ENCODE measurements at regions not wholly inside any gene's neighbourhood (a gene's known extent, or its start where the extent isn't known, plus 50 kb on each side); places are given as distances from the start of the nearest gene placed in this dataset.

GRCh38 chr14:38837343-38838048 is 265.5 kb downstream of the SEC23A start:
- Histone ChIP-seq H2AFZ (ENCODE audit: low read length) (no peak overlapping the region), H3K4me2 (ENCODE audit: extremely low read depth, insufficient read depth, low read length) (no peak overlapping the region), H3K79me2 (ENCODE audit: control insufficient read depth, insufficient read depth, low read length) (no peaks in the 10 kb centered on the region)

GRCh38 chr14:38836539-38836938 is 266.5 kb downstream of the SEC23A start:
- Histone ChIP-seq H2AFZ (ENCODE audit: low read length) (no peak overlapping the region), H4K20me1 (ENCODE audit: control insufficient read depth, extremely low read depth, insufficient read depth, low read length) (peaks cover 2% of the 10 kb centered on the region)
- DNase-seq (ENCODE audit: low read depth in 2 of 2): no peak

More at GRCh38 chr14:38837343-38838048, 265.5 kb downstream of the SEC23A start:
- H3K27ac ChIP-seq (ENCODE audit: insufficient read depth, low read length): no peak overlapping the region
- no peaks in the 10 kb centered on the region for H3K9me3 ChIP-seq (ENCODE audit: control insufficient read depth, insufficient read depth, low read depth, low read length)
- H3K9ac ChIP-seq (ENCODE audit: insufficient read depth, low read length): no peak overlapping the region
- no peak overlapping the region for H3K4me3 ChIP-seq (replicated peaks in 1 of 4; ENCODE audit: control extremely low read depth in 1 of 4, insufficient read depth in 1 of 4, low read depth in 3 of 4, low read length in 4 of 4)
- no peaks in the 10 kb centered on the region for H3K4me1 ChIP-seq (ENCODE audit: control insufficient read depth, extremely low read depth, insufficient read depth, low read length)
- DNase-seq (ENCODE audit: low read depth in 2 of 2): no peak
- no peaks in the 10 kb centered on the region for H3K36me3 ChIP-seq (ENCODE audit: control insufficient read depth, insufficient read depth, low read length)
- H3K27me3 ChIP-seq (ENCODE audit: control insufficient read depth, insufficient read depth, low read length): no peaks in the 10 kb centered on the region
- TF ChIP-seq EZH2 (IDR thresholded peaks at IDR 0.05; ENCODE audit: low read length, missing control alignments): no peak
- TF ChIP-seq, protein P1, sequence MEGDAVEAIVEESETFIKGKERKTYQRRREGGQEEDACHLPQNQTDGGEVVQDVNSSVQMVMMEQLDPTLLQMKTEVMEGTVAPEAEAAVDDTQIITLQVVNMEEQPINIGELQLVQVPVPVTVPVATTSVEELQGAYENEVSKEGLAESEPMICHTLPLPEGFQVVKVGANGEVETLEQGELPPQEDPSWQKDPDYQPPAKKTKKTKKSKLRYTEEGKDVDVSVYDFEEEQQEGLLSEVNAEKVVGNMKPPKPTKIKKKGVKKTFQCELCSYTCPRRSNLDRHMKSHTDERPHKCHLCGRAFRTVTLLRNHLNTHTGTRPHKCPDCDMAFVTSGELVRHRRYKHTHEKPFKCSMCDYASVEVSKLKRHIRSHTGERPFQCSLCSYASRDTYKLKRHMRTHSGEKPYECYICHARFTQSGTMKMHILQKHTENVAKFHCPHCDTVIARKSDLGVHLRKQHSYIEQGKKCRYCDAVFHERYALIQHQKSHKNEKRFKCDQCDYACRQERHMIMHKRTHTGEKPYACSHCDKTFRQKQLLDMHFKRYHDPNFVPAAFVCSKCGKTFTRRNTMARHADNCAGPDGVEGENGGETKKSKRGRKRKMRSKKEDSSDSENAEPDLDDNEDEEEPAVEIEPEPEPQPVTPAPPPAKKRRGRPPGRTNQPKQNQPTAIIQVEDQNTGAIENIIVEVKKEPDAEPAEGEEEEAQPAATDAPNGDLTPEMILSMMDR (conservative IDR thresholded peaks at IDR 0.05 in 1 of 2, IDR thresholded peaks at IDR 0.05 in 1 of 2; ENCODE audit: low read depth in 1 of 2, low read length in 2 of 2): no peak
- H4K20me1 ChIP-seq (ENCODE audit: control insufficient read depth, extremely low read depth, insufficient read depth, low read length): peaks cover 2% of the 10 kb centered on the region

DNA sequence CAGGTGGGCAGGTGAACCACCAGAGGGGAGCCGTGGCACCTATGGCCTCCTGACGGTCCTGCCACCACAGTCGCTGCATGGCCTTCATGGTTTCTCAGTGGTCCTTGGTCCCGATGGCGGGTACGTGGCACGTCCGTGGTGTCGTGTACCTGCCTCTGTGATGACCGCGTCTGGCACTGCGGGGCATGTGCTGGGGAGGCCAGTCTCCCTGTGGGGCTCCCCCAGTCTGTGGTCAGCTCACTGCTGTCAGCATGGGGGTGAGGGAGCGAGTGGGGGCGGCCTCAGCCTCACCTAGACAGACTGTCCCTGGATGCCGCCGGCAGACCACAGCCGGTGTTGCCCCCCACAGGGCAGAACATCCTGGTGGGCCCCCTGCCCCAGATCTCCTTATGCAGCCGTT is 267.2 kb downstream of the SEC23A start:
- Histone ChIP-seq H4K20me1 (ENCODE audit: control insufficient read depth, extremely low read depth, insufficient read depth, low read length) (peaks cover 2% of the 10 kb centered on the region), H3K79me2 (ENCODE audit: control insufficient read depth, insufficient read depth, low read length) (no peaks in the 10 kb centered on the region), H3K4me2 (ENCODE audit: extremely low read depth, insufficient read depth, low read length) (no peak overlapping the region), H3K9ac (ENCODE audit: insufficient read depth, low read length) (no peak overlapping the region), H3K36me3 (ENCODE audit: control insufficient read depth, insufficient read depth, low read length) (no peaks in the 10 kb centered on the region), H3K27ac (ENCODE audit: insufficient read depth, low read length) (no peak overlapping the region), H3K9me3 (ENCODE audit: control insufficient read depth, insufficient read depth, low read depth, low read length) (no peaks in the 10 kb centered on the region), H3K4me3 (replicated peaks in 1 of 4; ENCODE audit: control extremely low read depth in 1 of 4, insufficient read depth in 1 of 4, low read depth in 3 of 4, low read length in 4 of 4) (no peak overlapping the region), H3K4me1 (ENCODE audit: control insufficient read depth, extremely low read depth, insufficient read depth, low read length) (no peaks in the 10 kb centered on the region), H3K27me3 (ENCODE audit: control insufficient read depth, insufficient read depth, low read length) (no peaks in the 10 kb centered on the region), H2AFZ (ENCODE audit: low read length) (no peak overlapping the region)
- TF ChIP-seq EZH2 (IDR thresholded peaks at IDR 0.05; ENCODE audit: low read length, missing control alignments): no peak
- TF ChIP-seq, protein P1 (conservative IDR thresholded peaks at IDR 0.05 in 1 of 2, IDR thresholded peaks at IDR 0.05 in 1 of 2; ENCODE audit: low read depth in 1 of 2, low read length in 2 of 2): no peak
- no peak for DNase-seq (ENCODE audit: low read depth in 2 of 2)

More at GRCh38 chr14:38836539-38836938, 266.5 kb downstream of the SEC23A start:
- Histone ChIP-seq H3K4me1 (ENCODE audit: control insufficient read depth, extremely low read depth, insufficient read depth, low read length) (no peaks in the 10 kb centered on the region), H3K9me3 (ENCODE audit: control insufficient read depth, insufficient read depth, low read depth, low read length) (no peaks in the 10 kb centered on the region), H3K4me3 (replicated peaks in 1 of 4; ENCODE audit: control extremely low read depth in 1 of 4, insufficient read depth in 1 of 4, low read depth in 3 of 4, low read length in 4 of 4) (no peak overlapping the region), H3K79me2 (ENCODE audit: control insufficient read depth, insufficient read depth, low read length) (no peaks in the 10 kb centered on the region), H3K9ac (ENCODE audit: insufficient read depth, low read length) (no peak overlapping the region), H3K36me3 (ENCODE audit: control insufficient read depth, insufficient read depth, low read length) (no peaks in the 10 kb centered on the region), H3K27me3 (ENCODE audit: control insufficient read depth, insufficient read depth, low read length) (no peaks in the 10 kb centered on the region), H3K27ac (ENCODE audit: insufficient read depth, low read length) (no peak overlapping the region), H3K4me2 (ENCODE audit: extremely low read depth, insufficient read depth, low read length) (no peak overlapping the region)
- TF ChIP-seq EZH2 (IDR thresholded peaks at IDR 0.05; ENCODE audit: low read length, missing control alignments): no peak
- TF ChIP-seq, protein P1 (conservative IDR thresholded peaks at IDR 0.05 in 1 of 2, IDR thresholded peaks at IDR 0.05 in 1 of 2; ENCODE audit: low read depth in 1 of 2, low read length in 2 of 2): no peak

Measured in fibroblast of lung (primary cell).